CD14-positive monocyte (primary cell): ENCODE measurements at regions not wholly inside any gene's neighbourhood (a gene's known extent, or its start where the extent isn't known, plus 50 kb on each side); places are given as distances from the start of the nearest gene placed in this dataset.

Experiments
- DNase-seq, 3 donors: peaks; one replicate each; pipeline ENCODE4 v3.0.0-alpha.2; 2011 to 2022
- H2AFZ ChIP-seq: 2 replicates; pipeline ENCODE4 v1.6.0; 2012; ENCODE audit warnings: mild to moderate bottlenecking, low read depth, low read length, inconsistent platforms; ENCODE audit not compliant: insufficient read depth, poor library complexity, severe bottlenecking
- H3K27ac ChIP-seq, 2 donors: 1 replicate in 1 of 2; 2 replicates in 1 of 2; pipeline ENCODE4 v1.5.1; 2012 to 2013; ENCODE audit warnings: low read length in 2 of 2, control low read depth in 1 of 2, inconsistent platforms in 1 of 2, low read depth in 1 of 2, mild to moderate bottlenecking in 1 of 2
- H3K27me3 ChIP-seq, 2 donors: one replicate each; pipeline versions ENCODE4 v1.6.0 to v1.6.1; 2011 to 2013; ENCODE audit warnings: low read length in 2 of 2; ENCODE audit not compliant: control insufficient read depth in 2 of 2, insufficient read depth in 2 of 2
- H3K36me3 ChIP-seq, 2 donors: replicated peaks in 1 of 2; 1 replicate in 1 of 2; 2 replicates in 1 of 2; pipeline versions ENCODE4 v1.5.1 to v1.6.1; 2012 to 2013; ENCODE audit warnings: low read length in 2 of 2, control low read depth in 1 of 2, inconsistent platforms in 1 of 2, mild to moderate bottlenecking in 1 of 2; ENCODE audit not compliant: insufficient read depth in 2 of 2, control insufficient read depth in 1 of 2
- H3K4me1 ChIP-seq, 2 donors: 1 replicate in 1 of 2; 2 replicates in 1 of 2; pipeline versions ENCODE4 v1.5.1 to v1.6.1; 2012 to 2013; ENCODE audit warnings: low read length in 2 of 2, control low read depth in 1 of 2, inconsistent platforms in 1 of 2, mild to moderate bottlenecking in 1 of 2, moderate library complexity in 1 of 2; ENCODE audit not compliant: insufficient read depth in 2 of 2, control insufficient read depth in 1 of 2
- H3K4me2 ChIP-seq: replicated peaks from 2 replicates; pipeline ENCODE3; 2012; ENCODE audit warnings: low read length, moderate library complexity, mild to moderate bottlenecking; ENCODE audit not compliant: poor library complexity, severe bottlenecking; ENCODE audit errors: extremely low read depth
- H3K4me3 ChIP-seq, 3 experiments: fragments of 200-600 bp in 1 of 3; sonication (generic) in 1 of 3; replicated peaks in 1 of 3; 1 replicate in 2 of 3; 2 replicates in 1 of 3; pipeline ENCODE4 v1.5.1; 2011 to 2013; ENCODE audit warnings: low read length in 3 of 3, mild to moderate bottlenecking in 3 of 3, control low read depth in 2 of 3, low read depth in 2 of 3, inconsistent platforms in 1 of 3, moderate library complexity in 1 of 3
- H3K79me2 ChIP-seq: 2 replicates; pipeline ENCODE4 v1.6.0; 2012; ENCODE audit warnings: mild to moderate bottlenecking, control low read depth, inconsistent platforms, low read length, moderate library complexity; ENCODE audit not compliant: insufficient read depth
- H3K9ac ChIP-seq: 2 replicates; pipeline ENCODE4 v1.6.0; 2017; ENCODE audit warnings: low read length, mild to moderate bottlenecking; ENCODE audit not compliant: insufficient read depth, poor library complexity, severe bottlenecking
- H3K9me3 ChIP-seq, 2 donors: replicated peaks in 1 of 2; 1 replicate in 1 of 2; 2 replicates in 1 of 2; pipeline versions ENCODE4 v1.5.1 to v1.6.1; 2012 to 2013; ENCODE audit warnings: low read length in 2 of 2, control low read depth in 1 of 2; ENCODE audit not compliant: control insufficient read depth in 1 of 2, insufficient read depth in 1 of 2
- H4K20me1 ChIP-seq: 2 replicates; pipeline ENCODE4 v1.6.0; 2012; ENCODE audit warnings: mild to moderate bottlenecking, low read length, control low read depth, moderate library complexity; ENCODE audit not compliant: insufficient read depth
- H3K27ac Mint-ChIP-seq, 7 donors: one replicate each; pipeline ENCODE4 v1.8.0; 2020; ENCODE audit warnings: mild to moderate bottlenecking in 7 of 7, mixed read lengths in 7 of 7, moderate library complexity in 6 of 7, inconsistent platforms in 2 of 7
- H3K27me3 Mint-ChIP-seq, 3 donors: one replicate each; pipeline ENCODE4 v1.8.0; 2021 to 2022; ENCODE audit warnings: low read depth in 3 of 3, mild to moderate bottlenecking in 3 of 3, mixed read lengths in 3 of 3, moderate library complexity in 3 of 3, inconsistent platforms in 1 of 3
- H3K36me3 Mint-ChIP-seq, 2 donors: one replicate each; pipeline ENCODE4 v1.8.0; 2020; ENCODE audit warnings: mixed read lengths in 2 of 2, inconsistent platforms in 1 of 2, mild to moderate bottlenecking in 1 of 2
- H3K4me1 Mint-ChIP-seq: one replicate; pipeline ENCODE4 v1.8.0; 2020; ENCODE audit warnings: mild to moderate bottlenecking, mixed read lengths
- H3K4me3 Mint-ChIP-seq, 2 donors: one replicate each; pipeline ENCODE4 v1.8.0; 2020; ENCODE audit warnings: mild to moderate bottlenecking in 2 of 2, mixed read lengths in 2 of 2, moderate library complexity in 1 of 2
- H3K9me3 Mint-ChIP-seq, 7 donors: one replicate each; pipeline ENCODE4 v1.8.0; 2020 to 2022; ENCODE audit warnings: mixed read lengths in 7 of 7, mild to moderate bottlenecking in 6 of 7, moderate library complexity in 6 of 7, inconsistent platforms in 2 of 7
- CTCF ChIP-seq: fragments of 200-600 bp; IDR thresholded peaks from one replicate; pipeline ENCODE4 v1.8.0; 2022; ENCODE audit warnings: antibody characterized with exemption, mild to moderate bottlenecking
- WGBS: methylation state at CpG from one replicate; pipeline ENCODE4 v1.1.5; 2013; ENCODE audit warnings: missing lambda C conversion rate; ENCODE audit not compliant: insufficient coverage; 5-methylcytosine and 5-hydroxymethylcytosine counted together
- intact Hi-C, 2 donors: fragments of 100-400 bp; cut with micrococcal nuclease; formaldehyde crosslinking; loops; one replicate each; pipeline versions ENCODE4 v1.15.0 to v1.15.1; 2023

- H2AFZ ChIP-seq, result no peak overlapping the region
- Mint-ChIP-seq H3K9me3 (peaks cover 9 to 31% (median 17%) of the 10 kb centered on the region in 7 donors), H3K27me3 (peaks cover 0 to 3% (median 3%) of the 10 kb centered on the region in 3 donors), H3K27ac (no peak overlapping the region), H3K4me3 (no peak overlapping the region), H3K36me3 (no peaks in the 10 kb centered on the region), H3K4me1 (no peaks in the 10 kb centered on the region)
- no peak overlapping the region for H3K4me2 ChIP-seq
- H3K79me2 ChIP-seq, result no peaks in the 10 kb centered on the region
- H3K4me1 ChIP-seq, result no peaks in the 10 kb centered on the region
- no peak for DNase-seq
- H3K9me3 ChIP-seq, result peaks cover 0 to 14% of the 10 kb centered on the region in 2 donors
- 100% methylated on average over 5 of the region's 9 CpGs for WGBS
- intact Hi-C loops, result no loop called here
- H3K9ac ChIP-seq, result no peak overlapping the region
- H3K27ac ChIP-seq, result no peak overlapping the region
- H4K20me1 ChIP-seq, result no peaks in the 10 kb centered on the region
- H3K4me3 ChIP-seq, result no peak overlapping the region
- no peak for TF ChIP-seq CTCF
- no peaks in the 10 kb centered on the region for H3K36me3 ChIP-seq
- H3K27me3 ChIP-seq, result no peaks in the 10 kb centered on the region
These were observed 212.6 kb downstream of the THBS2 start for GRCh38 chr6:169041078-169041477.

- intact Hi-C loops, result no loop called here
- no peak for DNase-seq
- Histone ChIP-seq H3K4me3 (no peak overlapping the region), H2AFZ (no peak overlapping the region), H3K27me3 (no peaks in the 10 kb centered on the region), H3K4me1 (no peaks in the 10 kb centered on the region), H3K27ac (no peak overlapping the region), H3K9ac (no peak overlapping the region), H3K9me3 (peaks cover 10 to 27% of the 10 kb centered on the region in 2 donors), H3K36me3 (no peaks in the 10 kb centered on the region), H3K4me2 (no peak overlapping the region), H3K79me2 (no peaks in the 10 kb centered on the region), H4K20me1 (no peaks in the 10 kb centered on the region)
- Mint-ChIP-seq H3K4me3 (no peak overlapping the region), H3K27ac (no peak overlapping the region), H3K36me3 (no peaks in the 10 kb centered on the region), H3K4me1 (no peaks in the 10 kb centered on the region), H3K9me3 (peaks cover 9 to 38% (median 25%) of the 10 kb centered on the region in 7 donors), H3K27me3 (peaks cover 0 to 5% (median 3%) of the 10 kb centered on the region in 3 donors)
- TF ChIP-seq CTCF, result no peak
- no CpG with 5 or more reads among the region's 1 CpG for WGBS
These were observed 215.0 kb downstream of the THBS2 start for GRCh38 chr6:169038691-169039090.
